Naive B cell (primary cell): ENCODE measurements at regions not wholly inside any gene's neighbourhood (a gene's known extent, or its start where the extent isn't known, plus 50 kb on each side); places are given as distances from the start of the nearest gene placed in this dataset.

Experiments
- ATAC-seq, 2 donors: fragments of 150-1000 bp; cut with Tn5 transposase; 2 replicates each; pipeline ENCODE4 v1.10.0; 2021; ENCODE audit warnings: low read depth in 2 of 2, mild to moderate bottlenecking in 2 of 2, moderate library complexity in 2 of 2
- DNase-seq: peaks from one replicate; pipeline ENCODE4 v3.0.0; 2022
- H3K27ac Mint-ChIP-seq, 6 donors: one replicate each; pipeline ENCODE4 v1.8.0; 2020 to 2022; ENCODE audit warnings: mild to moderate bottlenecking in 6 of 6, mixed read lengths in 6 of 6, moderate library complexity in 5 of 6, inconsistent platforms in 2 of 6
- H3K27me3 Mint-ChIP-seq, 3 donors: one replicate each; pipeline ENCODE4 v1.8.0; 2021 to 2022; ENCODE audit warnings: mixed read lengths in 3 of 3, mild to moderate bottlenecking in 1 of 3
- H3K36me3 Mint-ChIP-seq, 2 donors: one replicate each; pipeline ENCODE4 v1.8.0; 2020 to 2022; ENCODE audit warnings: mixed read lengths in 2 of 2, inconsistent platforms in 1 of 2, mild to moderate bottlenecking in 1 of 2
- H3K4me1 Mint-ChIP-seq, 3 donors: one replicate each; pipeline ENCODE4 v1.8.0; 2020 to 2022; ENCODE audit warnings: mixed read lengths in 3 of 3, inconsistent platforms in 1 of 3, mild to moderate bottlenecking in 1 of 3, moderate library complexity in 1 of 3
- H3K4me3 Mint-ChIP-seq, 8 donors: one replicate each; pipeline ENCODE4 v1.8.0; 2020 to 2022; ENCODE audit warnings: mild to moderate bottlenecking in 8 of 8, mixed read lengths in 8 of 8, moderate library complexity in 8 of 8, inconsistent platforms in 2 of 8
- H3K9me3 Mint-ChIP-seq, 7 donors: one replicate each; pipeline ENCODE4 v1.8.0; 2020 to 2022; ENCODE audit warnings: mixed read lengths in 7 of 7, mild to moderate bottlenecking in 5 of 7, inconsistent platforms in 2 of 7, moderate library complexity in 1 of 7

- Mint-ChIP-seq H3K27ac (no peak overlapping the region), H3K4me1 (peaks cover 0 to 7% (median 4%) of the 10 kb centered on the region in 3 donors), H3K36me3 (peaks cover 0 to 16% of the 10 kb centered on the region in 2 donors), H3K4me3 (peak overlapping the region in 3 of 8 donors; percentile 50 to 78 (median 61)), H3K9me3 (peaks cover 0 to 6% (median 0%) of the 10 kb centered on the region in 7 donors), H3K27me3 (peaks cover 20 to 44% (median 29%) of the 10 kb centered on the region in 3 donors)
- DNase-seq (no peak), ATAC-seq (no peak)
These were observed 112.9 kb upstream of the NKX1-1 start for GRCh38 chr4:1518997-1519700.

- Mint-ChIP-seq H3K9me3 (no peaks in the 10 kb centered on the region), H3K4me1 (peaks cover 0 to 7% (median 4%) of the 10 kb centered on the region in 3 donors), H3K36me3 (peaks cover 0 to 8% of the 10 kb centered on the region in 2 donors), H3K27ac (no peak overlapping the region), H3K27me3 (peaks cover 12 to 31% (median 17%) of the 10 kb centered on the region in 3 donors), H3K4me3 (peak overlapping the region in 4 of 8 donors; percentile 20 to 73 (median 28))
- DNase-seq (no peak), ATAC-seq (no peak)
These were observed 111.6 kb upstream of the NKX1-1 start for GRCh38 chr4:1517592-1518411.

GRCh38 chr4:1516881-1517480, 110.7 kb upstream of the NKX1-1 start:
- Mint-ChIP-seq H3K4me1 (peaks cover 0 to 7% (median 4%) of the 10 kb centered on the region in 3 donors), H3K27ac (no peak overlapping the region), H3K4me3 (peak overlapping the region in 1 of 8 donors; percentile 47), H3K36me3 (peaks cover 0 to 8% of the 10 kb centered on the region in 2 donors), H3K9me3 (no peaks in the 10 kb centered on the region), H3K27me3 (peaks cover 12 to 23% (median 17%) of the 10 kb centered on the region in 3 donors)
- ATAC-seq: no peak
- no peak for DNase-seq

GRCh38 chr4:1516261-1516660, 110.0 kb upstream of the NKX1-1 start:
- H3K27ac Mint-ChIP-seq: no peak overlapping the region
- H3K36me3 Mint-ChIP-seq: peaks cover 0 to 8% of the 10 kb centered on the region in 2 donors
- peaks cover 0 to 3% (median 0%) of the 10 kb centered on the region in 7 donors for H3K9me3 Mint-ChIP-seq
- ATAC-seq (no peak), DNase-seq (no peak)
- peaks cover 16 to 19% (median 17%) of the 10 kb centered on the region in 3 donors for H3K27me3 Mint-ChIP-seq
- no peak overlapping the region for H3K4me3 Mint-ChIP-seq
- peaks cover 0 to 5% (median 4%) of the 10 kb centered on the region in 3 donors for H3K4me1 Mint-ChIP-seq

GRCh38 chr4:1515763-1516162, 109.5 kb upstream of the NKX1-1 start:
- Mint-ChIP-seq H3K9me3 (peaks cover 0 to 3% (median 0%) of the 10 kb centered on the region in 7 donors), H3K27me3 (peaks cover 14 to 17% (median 16%) of the 10 kb centered on the region in 3 donors), H3K36me3 (peaks cover 0 to 8% of the 10 kb centered on the region in 2 donors), H3K4me3 (no peak overlapping the region), H3K27ac (peak overlapping the region in 1 of 6 donors; percentile 38), H3K4me1 (peaks cover 0 to 4% (median 2%) of the 10 kb centered on the region in 3 donors)
- ATAC-seq (no peak), DNase-seq (no peak)

- H3K36me3 Mint-ChIP-seq: peaks cover 0 to 8% of the 10 kb centered on the region in 2 donors
- no peak overlapping the region for H3K4me3 Mint-ChIP-seq
- H3K9me3 Mint-ChIP-seq: peaks cover 0 to 3% (median 0%) of the 10 kb centered on the region in 7 donors
- DNase-seq (no peak), ATAC-seq (no peak)
- peaks cover 0 to 4% (median 2%) of the 10 kb centered on the region in 3 donors for H3K4me1 Mint-ChIP-seq
- H3K27ac Mint-ChIP-seq: no peak overlapping the region
- peaks cover 15 to 22% (median 17%) of the 10 kb centered on the region in 3 donors for H3K27me3 Mint-ChIP-seq
These were observed 108.9 kb upstream of the NKX1-1 start for GRCh38 chr4:1515156-1515555.

- no peak overlapping the region for H3K27ac Mint-ChIP-seq
- no peak overlapping the region for H3K4me3 Mint-ChIP-seq
- H3K27me3 Mint-ChIP-seq: peaks cover 15 to 25% (median 17%) of the 10 kb centered on the region in 3 donors
- no peak for DNase-seq
- no peak for ATAC-seq
- H3K4me1 Mint-ChIP-seq: peaks cover 0 to 2% (median 1%) of the 10 kb centered on the region in 3 donors
- H3K9me3 Mint-ChIP-seq: peaks cover 0 to 3% (median 0%) of the 10 kb centered on the region in 7 donors
- H3K36me3 Mint-ChIP-seq: peaks cover 0 to 3% of the 10 kb centered on the region in 2 donors
These were observed 108.4 kb upstream of the NKX1-1 start for GRCh38 chr4:1514612-1515011.

GRCh38 chr4:1513936-1514483, 107.8 kb upstream of the NKX1-1 start:
- Mint-ChIP-seq H3K4me3 (no peak overlapping the region), H3K27ac (no peak overlapping the region), H3K4me1 (peaks cover 0 to 2% (median 0%) of the 10 kb centered on the region in 3 donors), H3K27me3 (peaks cover 14 to 23% (median 15%) of the 10 kb centered on the region in 3 donors), H3K9me3 (peaks cover 0 to 3% (median 0%) of the 10 kb centered on the region in 7 donors), H3K36me3 (no peaks in the 10 kb centered on the region)
- DNase-seq (no peak), ATAC-seq (no peak)

- Mint-ChIP-seq H3K9me3 (peaks cover 0 to 3% (median 0%) of the 10 kb centered on the region in 7 donors), H3K27ac (no peak overlapping the region), H3K36me3 (no peaks in the 10 kb centered on the region), H3K4me1 (peaks cover 0 to 2% (median 0%) of the 10 kb centered on the region in 3 donors), H3K27me3 (peaks cover 19 to 24% (median 23%) of the 10 kb centered on the region in 3 donors), H3K4me3 (peak overlapping the region in 1 of 8 donors; percentile 61)
- peak; percentile 9 for DNase-seq
- ATAC-seq: peak; percentile 54 to 61
These were observed 106.8 kb upstream of the NKX1-1 start for GRCh38 chr4:1512738-1513660.

- H3K27ac Mint-ChIP-seq: no peak overlapping the region
- H3K4me1 Mint-ChIP-seq: peaks cover 0 to 2% (median 0%) of the 10 kb centered on the region in 3 donors
- DNase-seq (no peak), ATAC-seq (no peak)
- H3K9me3 Mint-ChIP-seq: peaks cover 0 to 3% (median 0%) of the 10 kb centered on the region in 7 donors
- H3K27me3 Mint-ChIP-seq: peaks cover 21 to 30% (median 23%) of the 10 kb centered on the region in 3 donors
- H3K36me3 Mint-ChIP-seq: no peaks in the 10 kb centered on the region
- H3K4me3 Mint-ChIP-seq: peak overlapping the region in 2 of 8 donors; percentile 32 to 59
These were observed 106.0 kb upstream of the NKX1-1 start for GRCh38 chr4:1512051-1512737.

GRCh38 chr4:1511441-1512041, 105.3 kb upstream of the NKX1-1 start:
- DNase-seq: no peak
- H3K36me3 Mint-ChIP-seq: no peaks in the 10 kb centered on the region
- peaks cover 0 to 3% (median 0%) of the 10 kb centered on the region in 7 donors for H3K9me3 Mint-ChIP-seq
- H3K4me1 Mint-ChIP-seq: peaks cover 0 to 2% (median 0%) of the 10 kb centered on the region in 3 donors
- H3K27me3 Mint-ChIP-seq: peaks cover 18 to 37% (median 21%) of the 10 kb centered on the region in 3 donors
- peak in 1 of 2 donors; percentile 65 for ATAC-seq
- peak overlapping the region in 2 of 8 donors; percentile 32 to 37 for H3K4me3 Mint-ChIP-seq
- H3K27ac Mint-ChIP-seq: no peak overlapping the region
